KMS-11 (cell line): ENCODE measurements at regions not wholly inside any gene's neighbourhood (a gene's known extent, or its start where the extent isn't known, plus 50 kb on each side); places are given as distances from the start of the nearest gene placed in this dataset.

Experiments
- H2AFZ ChIP-seq: fragments of 200-600 bp; sonication (generic); 2 replicates; pipeline ENCODE4 v1.6.1; 2016; ENCODE audit warnings: antibody characterized with exemption, mixed run types, low read depth
- H3K27ac ChIP-seq: fragments of 200-600 bp; sonication (generic); 2 replicates; pipeline ENCODE4 v1.6.1; 2016; ENCODE audit warnings: mild to moderate bottlenecking, mixed run types
- H3K27me3 ChIP-seq: fragments of 200-600 bp; sonication (generic); 2 replicates; pipeline ENCODE4 v1.6.1; 2017; ENCODE audit warnings: mild to moderate bottlenecking, low read depth, mixed run types, moderate library complexity; ENCODE audit not compliant: insufficient read depth
- H3K36me3 ChIP-seq: fragments of 200-600 bp; sonication (generic); 2 replicates; pipeline ENCODE4 v1.6.1; 2017; ENCODE audit warnings: mild to moderate bottlenecking, mixed run types; ENCODE audit not compliant: insufficient read depth
- H3K4me1 ChIP-seq: fragments of 200-600 bp; sonication (generic); 2 replicates; pipeline ENCODE4 v1.6.1; 2016; ENCODE audit warnings: mild to moderate bottlenecking, low read depth, mixed run types; ENCODE audit not compliant: poor library complexity, severe bottlenecking
- H3K4me2 ChIP-seq: fragments of 200-600 bp; sonication (generic); 2 replicates; pipeline ENCODE4 v1.7.0; 2016; ENCODE audit warnings: mild to moderate bottlenecking, mixed run types
- H3K4me3 ChIP-seq: fragments of 200-600 bp; sonication (generic); IDR thresholded peaks from 2 replicates; pipeline ENCODE4 v1.6.1; 2017; ENCODE audit warnings: low read depth, low read length, mixed read lengths; ENCODE audit not compliant: insufficient read depth
- H3K79me2 ChIP-seq: fragments of 200-600 bp; sonication (generic); 2 replicates; pipeline ENCODE4 v1.6.1; 2016; ENCODE audit warnings: low read depth, mixed run types; ENCODE audit not compliant: insufficient read depth
- H3K9ac ChIP-seq: fragments of 200-600 bp; sonication (generic); 2 replicates; pipeline ENCODE4 v1.6.1; 2016; ENCODE audit warnings: mild to moderate bottlenecking, mixed run types
- H4K20me1 ChIP-seq: fragments of 200-600 bp; sonication (generic); 2 replicates; pipeline ENCODE4 v1.6.1; 2016; ENCODE audit warnings: mild to moderate bottlenecking, mixed run types; ENCODE audit not compliant: insufficient read depth
- CTCF ChIP-seq: fragments of 200-600 bp; sonication (generic); conservative IDR thresholded peaks from 2 replicates; pipeline ENCODE4 v1.6.1; 2017; ENCODE audit warnings: low read depth, mild to moderate bottlenecking, antibody characterized with exemption, low read length, moderate library complexity, mixed read lengths

DNA sequence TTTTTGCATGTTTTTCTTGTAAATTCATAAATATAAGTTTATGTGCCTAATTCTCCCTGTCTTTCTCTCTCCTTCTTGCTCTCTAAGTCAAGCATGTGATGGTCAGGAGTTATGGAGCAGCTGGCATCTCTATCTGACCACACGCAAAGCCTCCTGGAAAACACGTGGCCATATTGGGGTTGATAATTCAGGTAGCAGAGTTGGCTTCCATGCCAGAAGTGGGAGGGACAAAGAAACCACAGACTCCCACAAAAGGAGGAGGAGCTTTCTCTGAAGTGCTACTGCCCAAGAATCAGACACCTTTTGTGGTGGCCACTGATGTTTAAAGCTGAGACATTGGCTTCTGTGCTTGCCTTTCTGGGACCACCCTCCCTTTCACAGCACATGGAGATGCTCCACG is 517.6 kb upstream of the TMEM132C start:
- Histone ChIP-seq H3K27me3 (no peaks in the 10 kb centered on the region), H4K20me1 (no peaks in the 10 kb centered on the region), H3K9ac (no peak overlapping the region), H3K79me2 (no peaks in the 10 kb centered on the region), H3K4me2 (no peak overlapping the region), H3K4me3 (no peak overlapping the region), H3K4me1 (no peaks in the 10 kb centered on the region), H3K36me3 (no peaks in the 10 kb centered on the region), H3K27ac (no peak overlapping the region), H2AFZ (no peak overlapping the region)
- no peak for TF ChIP-seq CTCF

- Histone ChIP-seq H4K20me1 (no peaks in the 10 kb centered on the region), H3K4me1 (no peaks in the 10 kb centered on the region), H2AFZ (no peak overlapping the region), H3K79me2 (no peaks in the 10 kb centered on the region), H3K27ac (no peak overlapping the region), H3K4me3 (no peak overlapping the region), H3K9ac (no peak overlapping the region), H3K36me3 (no peaks in the 10 kb centered on the region), H3K4me2 (no peak overlapping the region), H3K27me3 (no peaks in the 10 kb centered on the region)
- no peak for TF ChIP-seq CTCF
Observed at GRCh38 chr12:127750076-127750840, 516.7 kb upstream of the TMEM132C start.

GRCh38 chr12:127752802-127753201 is 514.2 kb upstream of the TMEM132C start:
- Histone ChIP-seq H3K27ac (no peak overlapping the region), H2AFZ (no peak overlapping the region), H3K27me3 (no peaks in the 10 kb centered on the region), H3K4me2 (no peak overlapping the region), H3K36me3 (no peaks in the 10 kb centered on the region), H4K20me1 (no peaks in the 10 kb centered on the region), H3K79me2 (no peaks in the 10 kb centered on the region), H3K9ac (no peak overlapping the region), H3K4me3 (no peak overlapping the region), H3K4me1 (no peaks in the 10 kb centered on the region)
- TF ChIP-seq CTCF = no peak

GRCh38 chr12:127760357-127760756 is 506.6 kb upstream of the TMEM132C start:
- Histone ChIP-seq H3K79me2 (no peaks in the 10 kb centered on the region), H3K9ac (no peak overlapping the region), H3K4me2 (no peak overlapping the region), H3K36me3 (no peaks in the 10 kb centered on the region), H4K20me1 (no peaks in the 10 kb centered on the region), H2AFZ (no peak overlapping the region), H3K4me1 (no peaks in the 10 kb centered on the region), H3K4me3 (no peak overlapping the region), H3K27ac (no peak overlapping the region), H3K27me3 (no peaks in the 10 kb centered on the region)
- no peak for TF ChIP-seq CTCF
